HG03460 (cell line): ENCODE measurements at regions not wholly inside any gene's neighbourhood (a gene's known extent, or its start where the extent isn't known, plus 50 kb on each side); places are given as distances from the start of the nearest gene placed in this dataset.
"Not testable (repeated sequence)": the region's sequence is repeated elsewhere in the genome, so short reads cannot be mapped to it uniquely, and the experiment has no call there.

ENCODE experiments used
- ATAC-seq: cut with Tn5 transposase; IDR thresholded peaks from one replicate; pipeline ENCODE4 v1.9.1; 2021; ENCODE audit not compliant: unreplicated experiment

GRCh38 chr2:17010104-17010503 lies 344.5 kb upstream of the CYRIA start:
- ATAC-seq, result no peak

GRCh38 chr2:17000184-17000482 lies 334.5 kb upstream of the CYRIA start:
- no peak for ATAC-seq

GRCh38 chr2:16999347-17000183 lies 333.9 kb upstream of the CYRIA start:
- no peak for ATAC-seq

- no peak for ATAC-seq
Observed at GRCh38 chr2:16978301-16978700, 312.7 kb upstream of the CYRIA start.

GRCh38 chr2:16974688-16975087 lies 309.1 kb upstream of the CYRIA start:
- no peak for ATAC-seq

GRCh38 chr2:16973586-16974286 lies 308.1 kb upstream of the CYRIA start:
- ATAC-seq, result no peak

GRCh38 chr2:16972276-16972675 lies 306.6 kb upstream of the CYRIA start:
- ATAC-seq, result no peak

- ATAC-seq, result no peak
Observed at GRCh38 chr2:16971722-16972234, 306.1 kb upstream of the CYRIA start.

- ATAC-seq, result not testable (repeated sequence)
Observed at GRCh38 chr2:16970948-16971347, 305.3 kb upstream of the CYRIA start.

- no peak for ATAC-seq
Observed at GRCh38 chr2:16962505-16962904, 296.9 kb upstream of the CYRIA start.

GRCh38 chr2:16960579-16960978 lies 294.9 kb upstream of the CYRIA start:
- no peak for ATAC-seq

GRCh38 chr2:16958266-16958665 lies 292.6 kb upstream of the CYRIA start:
- ATAC-seq, result no peak

GRCh38 chr2:16952805-16953204 lies 287.2 kb upstream of the CYRIA start:
- no peak for ATAC-seq

GRCh38 chr2:16952368-16952767 lies 286.7 kb upstream of the CYRIA start:
- ATAC-seq, result no peak

GRCh38 chr2:16950436-16950835 lies 284.8 kb upstream of the CYRIA start:
- ATAC-seq, result no peak

- no peak for ATAC-seq
Observed at GRCh38 chr2:16948710-16949109, 283.1 kb upstream of the CYRIA start.

- ATAC-seq, result no peak
Observed at GRCh38 chr2:16948053-16948452, 282.4 kb upstream of the CYRIA start.

- ATAC-seq, result no peak
Observed at GRCh38 chr2:16943279-16943958, 277.8 kb upstream of the CYRIA start.

GRCh38 chr2:16940214-16940613 lies 274.6 kb upstream of the CYRIA start:
- ATAC-seq, result no peak

- no peak for ATAC-seq
Observed at GRCh38 chr2:16939771-16940170, 274.1 kb upstream of the CYRIA start.

GRCh38 chr2:16933355-16933754 lies 267.7 kb upstream of the CYRIA start:
- no peak for ATAC-seq

- no peak for ATAC-seq
Observed at GRCh38 chr2:16932826-16933225, 267.2 kb upstream of the CYRIA start.
